ENCODE measurements at regions not wholly inside any gene's neighbourhood (a gene's known extent, or its start where the extent isn't known, plus 50 kb on each side); places are given as distances from the start of the nearest gene placed in this dataset.

- TF ChIP-seq AHDC1 (CRISPR knock-in tag; IDR thresholded peaks at IDR 0.05; ENCODE audit: borderline replicate concordance) (no peak), EZH2 (conservative IDR thresholded peaks at IDR 0.05; ENCODE audit: low read depth, low read length) (no peak), JUND (CRISPR knock-in tag; IDR thresholded peaks at IDR 0.05) (peak; percentile 52; the same call in 1 of the 2 replicates), SMAD3 (CRISPR knock-in tag; IDR thresholded peaks at IDR 0.05) (0 out of 2 replicates have a peak, but pooled peaks have one; percentile 66), XRCC5 (optimal IDR thresholded peaks at IDR 0.05; ENCODE audit: low read length) (peak; percentile 92), ZKSCAN5 (CRISPR knock-in tag; IDR thresholded peaks at IDR 0.05) (no peak), SYNCRIP (IDR thresholded peaks at IDR 0.05; ENCODE audit: insufficient read depth, low read depth, low read length) (no peak), KLF9 (CRISPR knock-in tag; IDR thresholded peaks at IDR 0.05; ENCODE audit: low read depth) (no peak), CHD4 (IDR thresholded peaks at IDR 0.05; ENCODE audit: borderline replicate concordance, low read length) (no peak), ZKSCAN1 (IDR thresholded peaks at IDR 0.05; ENCODE audit: low read length) (0 out of 2 replicates have a peak, but pooled peaks have one; percentile 30), REPIN1 (CRISPR knock-in tag; IDR thresholded peaks at IDR 0.05; ENCODE audit: borderline replicate concordance, low read depth) (peak; percentile 84), KLF6 (CRISPR knock-in tag; IDR thresholded peaks at IDR 0.05) (peak; percentile 50; the same call in 1 of the 2 replicates), RFX3 (CRISPR knock-in tag; IDR thresholded peaks at IDR 0.05) (peak; percentile 63; the same call in 1 of the 2 replicates), ZNF780A (CRISPR knock-in tag; IDR thresholded peaks at IDR 0.05) (no peak), ZNF124 (CRISPR knock-in tag; IDR thresholded peaks at IDR 0.05) (no peak), DNMT1 (CRISPR knock-in tag; IDR thresholded peaks at IDR 0.05) (peak; percentile 91; the same call in 1 of the 2 replicates), ZSCAN9 (CRISPR knock-in tag; IDR thresholded peaks at IDR 0.05; ENCODE audit: borderline replicate concordance) (no peak), SSRP1 (CRISPR knock-in tag; IDR thresholded peaks at IDR 0.05) (no peak), HNF1B (CRISPR knock-in tag; IDR thresholded peaks at IDR 0.05) (no peak), SIN3B (IDR thresholded peaks at IDR 0.05; ENCODE audit: low read length) (peak; percentile 65; the same call in 1 of the 2 replicates), STAT6 (CRISPR knock-in tag; IDR thresholded peaks at IDR 0.05; ENCODE audit: borderline replicate concordance) (no peak)
Observed at GRCh38 chrX:73943693-73944562, 91.4 kb upstream of the XIST start (continued).
